NCI-H1436 (cell line): ENCODE measurements at regions not wholly inside any gene's neighbourhood (a gene's known extent, or its start where the extent isn't known, plus 50 kb on each side); places are given as distances from the start of the nearest gene placed in this dataset.
"Not testable (repeated sequence)": the region's sequence is repeated elsewhere in the genome, so short reads cannot be mapped to it uniquely, and the experiment has no call there.

Source experiments
- DNase-seq: peaks from one replicate; lab custom pipeline; 2025; lab: John Stamatoyannopoulos, UW

- DNase-seq = no peak
These were observed 374.2 kb downstream of the TMEM121 start for GRCh38 chr14:105900398-105901160.

DNA sequence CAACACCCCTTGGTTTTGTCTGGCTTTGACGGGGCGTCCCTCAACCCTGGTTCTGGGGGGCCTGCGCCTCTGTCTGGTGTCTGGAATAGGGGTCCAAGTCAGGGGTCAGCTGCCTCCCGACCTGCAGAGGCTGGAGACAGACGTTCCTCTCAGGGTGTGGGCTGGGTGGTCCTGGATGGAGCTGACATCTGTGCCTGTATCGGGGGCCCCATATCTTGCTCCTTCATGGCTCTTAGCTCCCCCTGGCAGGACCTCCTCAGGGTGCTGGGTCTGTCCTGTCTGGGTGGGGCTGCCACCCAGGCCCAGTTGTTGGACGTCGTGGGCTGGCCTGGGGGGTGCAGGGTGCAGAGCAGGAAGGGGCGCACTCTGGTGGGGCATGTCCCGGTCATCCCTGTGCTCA is 374.8 kb downstream of the TMEM121 start:
- DNase-seq = no peak

- no peak for DNase-seq
These were observed 375.9 kb downstream of the TMEM121 start for GRCh38 chr14:105902131-105902898.

DNA sequence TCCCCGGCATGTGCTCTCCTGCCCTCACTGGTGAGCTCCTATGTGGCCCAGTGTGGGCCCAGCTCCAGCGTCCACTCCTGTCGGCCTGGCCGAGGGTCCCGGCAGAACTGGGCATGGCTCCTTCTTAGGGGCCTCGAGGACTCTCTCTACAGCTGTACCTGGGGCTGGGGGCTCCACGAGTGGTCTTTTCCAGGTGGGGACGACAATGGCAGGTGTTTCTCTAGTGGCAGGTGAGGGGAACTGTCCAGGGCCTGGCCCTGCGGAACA is 376.4 kb downstream of the TMEM121 start:
- not testable (repeated sequence) for DNase-seq

DNA sequence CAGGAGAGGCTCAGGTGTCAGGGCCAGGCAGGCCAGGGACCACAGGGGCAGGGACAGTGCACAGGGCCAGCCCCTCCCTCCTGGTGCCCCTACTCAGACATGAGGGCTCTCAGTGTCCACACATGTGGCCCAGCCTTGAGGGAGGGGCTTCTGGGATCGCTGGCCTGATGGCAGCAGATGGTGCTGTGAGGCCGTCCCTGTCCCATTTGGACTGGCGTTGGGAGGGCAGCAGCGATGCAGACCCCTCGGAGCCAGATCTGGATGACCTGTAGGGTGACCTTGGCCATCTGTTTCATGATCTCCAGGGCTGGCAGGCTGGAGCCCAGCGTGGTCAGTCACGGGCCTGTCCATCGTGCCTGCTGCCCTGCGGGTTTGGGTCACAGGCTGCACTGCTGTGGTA is 377.6 kb downstream of the TMEM121 start:
- DNase-seq = no peak

- DNase-seq = no peak
These were observed 378.0 kb downstream of the TMEM121 start for GRCh38 chr14:105904379-105904778.

GRCh38 chr14:105905456-105905855 is 379.1 kb downstream of the TMEM121 start:
- no peak for DNase-seq

- no peak for DNase-seq
These were observed 380.9 kb downstream of the TMEM121 start for GRCh38 chr14:105907276-105907675.

GRCh38 chr14:105908006-105908405 is 381.6 kb downstream of the TMEM121 start:
- DNase-seq = no peak

DNA sequence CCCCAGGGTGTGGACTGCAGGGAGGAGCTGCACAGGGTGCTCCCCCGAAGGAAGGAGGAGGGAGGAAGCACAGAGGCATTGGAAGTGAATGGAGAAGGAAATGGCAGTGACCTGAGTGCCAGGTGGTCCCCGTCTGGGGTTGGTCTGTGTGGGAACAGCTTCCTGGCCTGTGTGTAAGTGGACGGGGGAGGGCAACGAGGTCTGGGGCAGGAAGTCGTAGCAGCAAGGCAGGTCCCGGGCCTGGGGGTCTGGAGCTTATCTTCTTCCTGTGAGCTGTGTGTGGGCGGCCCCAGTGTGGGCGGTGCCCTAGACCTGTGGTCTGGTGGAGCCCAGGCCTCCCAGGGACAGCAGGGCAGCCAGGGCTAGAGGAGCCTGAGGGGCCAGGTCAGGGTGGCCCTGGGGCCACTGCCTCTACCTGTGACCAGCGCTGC is 382.1 kb downstream of the TMEM121 start:
- no peak for DNase-seq

GRCh38 chr14:105909046-105909827 is 382.9 kb downstream of the TMEM121 start:
- DNase-seq = no peak

DNA sequence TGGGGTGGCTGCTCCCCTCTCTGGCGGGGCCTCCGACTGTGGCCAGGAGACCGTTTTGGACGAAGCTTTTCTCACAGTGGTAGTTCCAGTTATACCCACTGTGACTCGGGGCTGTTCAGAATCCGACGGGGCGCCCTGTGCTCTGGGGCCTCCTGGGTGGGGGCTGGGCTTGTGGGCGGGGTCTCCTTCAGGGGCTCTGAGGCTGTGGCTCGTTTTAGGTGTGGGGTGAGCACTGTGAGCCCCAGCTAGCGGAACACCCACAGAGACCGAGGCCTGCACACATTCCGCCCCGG is 383.4 kb downstream of the TMEM121 start:
- not testable (repeated sequence) for DNase-seq

GRCh38 chr14:105910426-105910825 is 384.0 kb downstream of the TMEM121 start:
- DNase-seq = no peak

DNA sequence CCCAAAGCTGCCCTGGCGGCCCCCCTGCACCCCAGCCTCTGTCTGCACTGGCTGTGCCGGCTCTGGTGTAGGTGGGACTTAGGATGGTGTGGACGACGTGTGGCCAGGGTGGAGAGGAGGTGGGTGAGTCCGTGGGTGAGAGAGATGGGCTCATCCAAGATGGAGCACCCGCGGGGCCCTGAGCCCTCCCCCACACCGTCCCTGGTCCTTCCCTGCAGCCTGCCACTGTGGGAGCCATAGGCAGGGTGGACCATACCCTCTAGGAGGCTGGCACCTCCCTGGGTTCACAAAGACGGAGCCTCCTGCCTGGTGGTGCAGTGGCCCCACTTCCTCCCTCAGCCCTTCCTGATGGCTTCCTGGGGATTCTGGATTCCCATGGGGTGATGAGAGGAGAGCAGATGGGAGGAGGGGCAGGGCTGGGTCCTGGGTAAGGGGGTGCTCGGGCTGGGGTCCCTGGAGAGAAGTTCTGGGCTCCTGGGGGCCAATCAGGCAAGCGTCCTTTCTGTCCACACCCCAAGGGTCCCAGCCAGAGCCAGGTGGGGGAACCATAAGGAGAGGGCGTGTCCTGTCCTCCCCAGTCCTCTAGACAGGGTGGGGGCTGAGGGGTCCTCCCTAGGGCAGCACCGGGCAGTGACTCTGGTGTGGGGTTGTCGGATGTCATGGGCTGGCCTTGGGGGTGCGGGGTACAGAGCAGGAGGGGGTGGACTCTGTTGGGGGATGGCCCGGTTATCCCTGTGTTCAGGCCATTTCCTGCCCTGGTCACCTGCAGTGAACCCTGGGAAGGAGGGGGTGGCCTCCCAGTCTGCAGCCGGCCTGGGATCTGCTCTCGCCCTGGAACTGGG is 384.8 kb downstream of the TMEM121 start:
- no peak for DNase-seq

- DNase-seq = not testable (repeated sequence)
These were observed 385.5 kb downstream of the TMEM121 start for GRCh38 chr14:105911848-105912292.

- DNase-seq = no peak
These were observed 386.3 kb downstream of the TMEM121 start for GRCh38 chr14:105912641-105913180.

DNA sequence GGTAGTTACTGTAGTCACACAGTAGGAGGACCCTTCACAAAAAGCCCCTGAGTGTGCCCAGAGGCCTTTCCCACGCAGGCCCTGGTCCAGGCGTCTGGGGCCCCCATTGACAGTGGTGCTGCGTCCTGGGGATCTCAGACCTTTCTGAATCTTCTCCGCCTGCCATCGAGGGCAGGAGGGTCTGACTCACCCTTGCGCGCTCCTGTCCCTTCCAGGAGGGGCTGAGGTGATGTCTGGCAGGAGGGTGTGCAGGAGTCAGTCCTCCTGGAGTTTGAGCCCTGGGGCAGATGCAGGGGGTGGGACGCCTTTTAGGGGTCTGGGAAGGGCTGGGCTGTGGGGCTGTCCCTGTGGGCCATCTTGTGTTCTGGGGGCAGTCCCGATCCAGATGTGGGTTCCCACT is 386.8 kb downstream of the TMEM121 start:
- no peak for DNase-seq

GRCh38 chr14:105913861-105914260 is 387.5 kb downstream of the TMEM121 start:
- DNase-seq = no peak

- DNase-seq = not testable (repeated sequence)
These were observed 387.9 kb downstream of the TMEM121 start for GRCh38 chr14:105914281-105914680.

- DNase-seq = no peak
These were observed 388.5 kb downstream of the TMEM121 start for GRCh38 chr14:105914738-105915385.

DNA sequence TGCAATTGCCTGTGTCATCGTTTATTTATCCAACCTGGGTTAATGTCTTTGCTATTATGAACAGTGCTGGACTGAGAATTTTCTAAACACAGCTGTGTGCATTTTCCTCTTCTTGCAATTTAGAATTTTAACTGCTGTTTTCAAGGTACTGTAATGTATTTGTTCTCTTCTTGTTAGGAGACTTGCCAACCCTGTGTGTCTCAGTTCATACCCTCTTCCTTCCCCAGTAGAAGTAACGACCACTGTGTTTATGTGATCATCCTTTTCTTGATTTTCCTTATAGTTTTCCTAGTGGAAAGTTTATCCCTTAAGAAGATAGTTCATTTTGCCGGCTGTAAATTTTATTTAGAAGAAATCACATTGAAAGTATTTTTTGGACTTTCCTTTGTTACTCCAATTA is 389.2 kb downstream of the TMEM121 start:
- DNase-seq = not testable (repeated sequence)
